ENCODE measurements at regions not wholly inside any gene's neighbourhood (a gene's known extent, or its start where the extent isn't known, plus 50 kb on each side); places are given as distances from the start of the nearest gene placed in this dataset.

DNA sequence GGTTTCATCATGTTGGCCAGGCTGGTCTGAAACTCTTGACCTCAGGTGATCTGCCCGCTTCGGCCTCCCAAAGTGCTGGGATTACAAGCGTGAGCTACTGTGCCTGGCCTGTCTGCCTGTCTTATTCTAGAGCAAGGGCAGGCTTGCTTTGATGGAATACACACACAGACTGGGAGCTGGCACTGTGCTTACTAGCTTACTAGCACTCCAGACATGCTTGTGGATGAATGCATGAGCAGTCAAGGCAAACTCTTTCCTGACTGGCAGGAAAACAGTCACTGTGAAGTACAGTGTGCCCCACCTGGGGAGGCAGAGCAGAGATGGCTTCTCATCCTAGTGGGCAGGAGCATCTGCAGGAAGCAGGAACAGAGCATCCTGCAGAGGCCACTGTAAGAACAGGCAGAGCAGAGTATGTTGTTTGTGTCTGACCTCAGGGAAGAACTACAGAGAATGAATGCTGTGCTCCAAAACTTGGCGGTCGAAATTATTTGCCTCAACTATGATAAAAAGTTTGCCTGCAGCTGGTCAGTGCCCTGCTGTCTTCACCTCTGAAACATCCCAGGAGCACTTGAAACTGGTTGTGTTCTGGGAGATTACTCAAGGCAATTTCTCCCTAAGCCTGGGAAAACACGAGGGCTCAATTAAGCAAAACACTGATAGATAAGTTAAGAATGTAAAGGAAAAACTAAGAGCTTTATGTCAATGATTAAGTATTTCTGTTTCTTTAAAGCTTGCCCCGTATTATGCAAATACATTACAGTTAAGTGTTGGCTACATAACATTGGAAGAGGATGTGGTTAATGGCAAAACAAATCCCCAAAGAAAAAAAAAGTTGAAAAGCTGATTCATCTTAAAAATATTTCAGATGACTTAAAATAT, 102.4 kb downstream of the VAPA start:
- Histone ChIP-seq H2AFZ (replicated peaks; ENCODE audit: low read length, poor library complexity) (peak overlapping the region; percentile 79), H2BK15ac (ENCODE audit: low read depth, low read length) (peak overlapping the region; percentile 47; the same call in 2 of the 3 replicates), H3K27ac (ENCODE audit: insufficient read depth, low read length) (peak overlapping the region; percentile 71), H3K9ac (ENCODE audit: low read depth, low read length) (peak overlapping the region; percentile 26), H3K4ac (ENCODE audit: low read depth, low read length) (peak overlapping the region; percentile 94), H3K56ac (ENCODE audit: extremely low read depth, insufficient read depth, low read length) (peak overlapping the region; percentile 31), H3K14ac (replicated peaks; ENCODE audit: low read depth, low read length) (peak overlapping the region; percentile 89), H2BK20ac (ENCODE audit: low read depth, low read length) (peak overlapping the region; percentile 52), H3K79me1 (ENCODE audit: low read depth in 1 of 2, low read length in 2 of 2) (no peaks in the 10 kb centered on the region), H3K23ac (ENCODE audit: low read depth, low read length) (peak overlapping the region; percentile 92), H3K36me3 (ENCODE audit: control insufficient read depth, insufficient read depth, low read length) (no peaks in the 10 kb centered on the region), H2AK5ac (ENCODE audit: low read depth, low read length) (peak overlapping the region; percentile 98), H3K4me2 (ENCODE audit: low read depth, low read length) (peak overlapping the region; percentile 43), H4K20me1 (ENCODE audit: insufficient read depth, low read length) (0 out of 2 replicates have a peak, but pooled peaks cover 4% of the 10 kb centered on the region), H3K9me3 (ENCODE audit: control insufficient read depth, insufficient read depth, low read length) (no peaks in the 10 kb centered on the region), H4K8ac (ENCODE audit: low read depth in 2 of 2, low read length in 2 of 2) (peak overlapping the region; percentile 14 to 87; a peak in 2 of 4 replicates), H3K4me1 (ENCODE audit: control insufficient read depth, insufficient read depth, low read length) (peaks cover 13% of the 10 kb centered on the region), H3K27me3 (ENCODE audit: control insufficient read depth, insufficient read depth, low read length) (no peaks in the 10 kb centered on the region), H2BK120ac (ENCODE audit: low read depth, low read length) (peak overlapping the region; percentile 78), H4K91ac (ENCODE audit: insufficient read depth, low read depth, low read length) (peak overlapping the region; percentile 81), H3K4me3 (ENCODE audit: insufficient read depth, low read depth, low read length) (no peak overlapping the region), H2BK5ac (ENCODE audit: low read depth, low read length, poor library complexity, severe bottlenecking) (peak overlapping the region; percentile 82), H4K5ac (ENCODE audit: low read depth, low read length) (peak overlapping the region; percentile 25; the same call in 1 of the 2 replicates), H3K18ac (ENCODE audit: low read depth, low read length) (peak overlapping the region; percentile 86), H3K9me1 (ENCODE audit: insufficient read depth, low read length) (peaks cover 19% of the 10 kb centered on the region), H2AK9ac (replicated peaks; ENCODE audit: low read depth, low read length, poor library complexity) (peak overlapping the region; percentile 75)
- dilution Hi-C loops (cut with HindIII; ENCODE audit: low sequenced_read_pairs, unreplicated experiment) (no loop called here), in situ Hi-C loops (cut with MboI; ENCODE audit: low sequenced_read_pairs) (no loop called here), intact Hi-C loops (cut with micrococcal nuclease) (loop anchor here (5.0 to 10.0 kb wide), 2 partner anchors 106 to 219 kb away; no protein-coding TSS in a partner anchor)
- ChIA-PET CTCF (interaction anchor here (0.7 to 1.6 kb wide), 9 partner anchors 10 to 1022 kb away, joined by 3 to 6 read pairs (median 4); no protein-coding TSS in a partner anchor), POLR2A (ENCODE audit: unreplicated experiment) (interaction anchor here (0.6 kb wide), 1 partner anchor 34 kb away, joined by 5 read pairs; no protein-coding TSS in a partner anchor)
- ATAC-seq (ENCODE audit: low read depth) = peak; percentile 86
- peak; percentile 96 for DNase-seq
- BruUV-seq (replicated peaks) = no TSS peak
- 20% methylated on average over 1 of the region's 7 CpGs; no CpG with 5 or more reads in 1 of the 2 experiments for WGBS, 2 experiments (ENCODE audit: extremely low coverage in 2 of 2, insufficient read length in 1 of 2)
- TF ChIP-seq POLR2A (IDR thresholded peaks at IDR 0.05; ENCODE audit: low read depth, low read length) (no peak), SMC3 (IDR thresholded peaks at IDR 0.05; ENCODE audit: low read depth, low read length) (peak; percentile 45), CEBPB (IDR thresholded peaks at IDR 0.05; ENCODE audit: low read depth, low read length) (peak; percentile 68), RAD21 (IDR thresholded peaks at IDR 0.05; ENCODE audit: low read length) (peak; percentile 68), BHLHE40 (IDR thresholded peaks at IDR 0.05; ENCODE audit: low read depth, low read length) (peak; percentile 69), RCOR1 (IDR thresholded peaks at IDR 0.05; ENCODE audit: insufficient replicate concordance, low read length) (peak; percentile 57), MXI1 (IDR thresholded peaks at IDR 0.05; ENCODE audit: borderline replicate concordance, low read depth, low read length) (no peak), RFX5 (IDR thresholded peaks at IDR 0.05; ENCODE audit: low read depth, low read length) (no peak)
- TF ChIP-seq, protein P1, sequence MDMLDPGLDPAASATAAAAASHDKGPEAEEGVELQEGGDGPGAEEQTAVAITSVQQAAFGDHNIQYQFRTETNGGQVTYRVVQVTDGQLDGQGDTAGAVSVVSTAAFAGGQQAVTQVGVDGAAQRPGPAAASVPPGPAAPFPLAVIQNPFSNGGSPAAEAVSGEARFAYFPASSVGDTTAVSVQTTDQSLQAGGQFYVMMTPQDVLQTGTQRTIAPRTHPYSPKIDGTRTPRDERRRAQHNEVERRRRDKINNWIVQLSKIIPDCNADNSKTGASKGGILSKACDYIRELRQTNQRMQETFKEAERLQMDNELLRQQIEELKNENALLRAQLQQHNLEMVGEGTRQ (IDR thresholded peaks at IDR 0.05; ENCODE audit: low read depth, low read length) = no peak
- TF ChIP-seq, protein P2, sequence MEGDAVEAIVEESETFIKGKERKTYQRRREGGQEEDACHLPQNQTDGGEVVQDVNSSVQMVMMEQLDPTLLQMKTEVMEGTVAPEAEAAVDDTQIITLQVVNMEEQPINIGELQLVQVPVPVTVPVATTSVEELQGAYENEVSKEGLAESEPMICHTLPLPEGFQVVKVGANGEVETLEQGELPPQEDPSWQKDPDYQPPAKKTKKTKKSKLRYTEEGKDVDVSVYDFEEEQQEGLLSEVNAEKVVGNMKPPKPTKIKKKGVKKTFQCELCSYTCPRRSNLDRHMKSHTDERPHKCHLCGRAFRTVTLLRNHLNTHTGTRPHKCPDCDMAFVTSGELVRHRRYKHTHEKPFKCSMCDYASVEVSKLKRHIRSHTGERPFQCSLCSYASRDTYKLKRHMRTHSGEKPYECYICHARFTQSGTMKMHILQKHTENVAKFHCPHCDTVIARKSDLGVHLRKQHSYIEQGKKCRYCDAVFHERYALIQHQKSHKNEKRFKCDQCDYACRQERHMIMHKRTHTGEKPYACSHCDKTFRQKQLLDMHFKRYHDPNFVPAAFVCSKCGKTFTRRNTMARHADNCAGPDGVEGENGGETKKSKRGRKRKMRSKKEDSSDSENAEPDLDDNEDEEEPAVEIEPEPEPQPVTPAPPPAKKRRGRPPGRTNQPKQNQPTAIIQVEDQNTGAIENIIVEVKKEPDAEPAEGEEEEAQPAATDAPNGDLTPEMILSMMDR (conservative IDR thresholded peaks at IDR 0.05; ENCODE audit: low read depth, low read length) = peak; percentile 64

Data from IMR-90 (cell line).